Osteocyte (in vitro differentiated cells): ENCODE measurements at regions not wholly inside any gene's neighbourhood (a gene's known extent, or its start where the extent isn't known, plus 50 kb on each side); places are given as distances from the start of the nearest gene placed in this dataset.
"Not testable (repeated sequence)": the region's sequence is repeated elsewhere in the genome, so short reads cannot be mapped to it uniquely, and the experiment has no call there.

ENCODE experiments used
- DNase-seq: peaks from one replicate; pipeline ENCODE4 v3.0.0; 2021; ENCODE audit warnings: mixed read lengths; ENCODE audit not compliant: unreplicated experiment; ENCODE audit errors: extremely low spot score
- H3K27ac Mint-ChIP-seq: one replicate; pipeline ENCODE4 v1.8.0; 2021; ENCODE audit warnings: mild to moderate bottlenecking, mixed read lengths; ENCODE audit not compliant: unreplicated experiment
- H3K27me3 Mint-ChIP-seq: one replicate; pipeline ENCODE4 v1.8.0; 2021; ENCODE audit warnings: mixed read lengths; ENCODE audit not compliant: unreplicated experiment
- H3K36me3 Mint-ChIP-seq: one replicate; pipeline ENCODE4 v1.8.0; 2021; ENCODE audit warnings: mixed read lengths; ENCODE audit not compliant: unreplicated experiment
- H3K4me1 Mint-ChIP-seq: one replicate; pipeline ENCODE4 v1.8.0; 2021; ENCODE audit warnings: mixed read lengths; ENCODE audit not compliant: unreplicated experiment
- H3K4me3 Mint-ChIP-seq: one replicate; pipeline ENCODE4 v1.8.0; 2021; ENCODE audit warnings: mild to moderate bottlenecking, moderate library complexity, mixed read lengths; ENCODE audit not compliant: unreplicated experiment
- H3K9me3 Mint-ChIP-seq: one replicate; pipeline ENCODE4 v1.8.0; 2021; ENCODE audit warnings: mixed read lengths; ENCODE audit not compliant: unreplicated experiment
- TF ChIP-seq, protein P1 (sequence below): fragments of 200-600 bp; sonication (generic); IDR thresholded peaks from 2 replicates; pipeline ENCODE4 v1.5.0; 2021; ENCODE audit warnings: antibody characterized with exemption, mild to moderate bottlenecking, moderate library complexity

- H3K36me3 Mint-ChIP-seq: no peaks in the 10 kb centered on the region
- DNase-seq: no peak
- no peak overlapping the region for H3K4me3 Mint-ChIP-seq
- TF ChIP-seq, protein P1, sequence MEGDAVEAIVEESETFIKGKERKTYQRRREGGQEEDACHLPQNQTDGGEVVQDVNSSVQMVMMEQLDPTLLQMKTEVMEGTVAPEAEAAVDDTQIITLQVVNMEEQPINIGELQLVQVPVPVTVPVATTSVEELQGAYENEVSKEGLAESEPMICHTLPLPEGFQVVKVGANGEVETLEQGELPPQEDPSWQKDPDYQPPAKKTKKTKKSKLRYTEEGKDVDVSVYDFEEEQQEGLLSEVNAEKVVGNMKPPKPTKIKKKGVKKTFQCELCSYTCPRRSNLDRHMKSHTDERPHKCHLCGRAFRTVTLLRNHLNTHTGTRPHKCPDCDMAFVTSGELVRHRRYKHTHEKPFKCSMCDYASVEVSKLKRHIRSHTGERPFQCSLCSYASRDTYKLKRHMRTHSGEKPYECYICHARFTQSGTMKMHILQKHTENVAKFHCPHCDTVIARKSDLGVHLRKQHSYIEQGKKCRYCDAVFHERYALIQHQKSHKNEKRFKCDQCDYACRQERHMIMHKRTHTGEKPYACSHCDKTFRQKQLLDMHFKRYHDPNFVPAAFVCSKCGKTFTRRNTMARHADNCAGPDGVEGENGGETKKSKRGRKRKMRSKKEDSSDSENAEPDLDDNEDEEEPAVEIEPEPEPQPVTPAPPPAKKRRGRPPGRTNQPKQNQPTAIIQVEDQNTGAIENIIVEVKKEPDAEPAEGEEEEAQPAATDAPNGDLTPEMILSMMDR: peak; percentile 9
- peaks cover 21% of the 10 kb centered on the region for H3K27me3 Mint-ChIP-seq
- H3K9me3 Mint-ChIP-seq: no peaks in the 10 kb centered on the region
- H3K4me1 Mint-ChIP-seq: no peaks in the 10 kb centered on the region
- H3K27ac Mint-ChIP-seq: no peak overlapping the region
Observed at GRCh38 chr4:18691431-18692200, 670.1 kb upstream of the LCORL start.

GRCh38 chr4:18690291-18690955, 668.9 kb upstream of the LCORL start:
- H3K9me3 Mint-ChIP-seq: no peaks in the 10 kb centered on the region
- H3K4me1 Mint-ChIP-seq: no peaks in the 10 kb centered on the region
- peaks cover 21% of the 10 kb centered on the region for H3K27me3 Mint-ChIP-seq
- H3K27ac Mint-ChIP-seq: no peak overlapping the region
- no peak for DNase-seq
- H3K36me3 Mint-ChIP-seq: no peaks in the 10 kb centered on the region
- TF ChIP-seq, protein P1: no peak
- no peak overlapping the region for H3K4me3 Mint-ChIP-seq

GRCh38 chr4:18689308-18690115, 668.0 kb upstream of the LCORL start:
- DNase-seq: no peak
- no peaks in the 10 kb centered on the region for H3K4me1 Mint-ChIP-seq
- TF ChIP-seq, protein P1: peak; percentile 90

DNA sequence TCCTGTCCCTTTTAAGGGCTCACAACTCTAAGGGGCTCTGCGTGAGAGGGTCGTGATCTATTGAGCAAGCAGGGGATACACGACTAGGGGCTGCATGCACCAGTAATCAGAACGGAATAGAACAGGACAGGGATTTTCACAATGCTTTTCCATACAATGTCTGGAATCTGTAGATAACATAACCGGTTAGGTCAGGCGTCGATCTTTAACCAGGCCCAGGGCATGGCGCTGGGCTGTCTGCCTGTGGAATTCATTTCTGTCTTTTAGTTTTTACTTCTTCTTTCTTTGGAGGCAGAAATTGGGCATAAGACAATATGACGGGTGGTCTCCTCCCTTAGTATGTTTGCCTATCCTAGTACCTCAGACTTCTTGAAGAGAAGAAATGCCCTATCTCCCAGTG, 666.8 kb upstream of the LCORL start:
- H3K27me3 Mint-ChIP-seq: peaks cover 21% of the 10 kb centered on the region
- not testable (repeated sequence) for H3K9me3 Mint-ChIP-seq, DNase-seq, H3K36me3 Mint-ChIP-seq, H3K27ac Mint-ChIP-seq, H3K4me3 Mint-ChIP-seq, H3K4me1 Mint-ChIP-seq

More at GRCh38 chr4:18689308-18690115, 668.0 kb upstream of the LCORL start:
- no peaks in the 10 kb centered on the region for H3K36me3 Mint-ChIP-seq
- H3K27me3 Mint-ChIP-seq: peaks cover 21% of the 10 kb centered on the region
- no peaks in the 10 kb centered on the region for H3K9me3 Mint-ChIP-seq
- no peak overlapping the region for H3K27ac Mint-ChIP-seq
- no peak overlapping the region for H3K4me3 Mint-ChIP-seq

GRCh38 chr4:18686338-18687037, 664.9 kb upstream of the LCORL start:
- H3K4me1 Mint-ChIP-seq: no peaks in the 10 kb centered on the region
- no peak overlapping the region for H3K27ac Mint-ChIP-seq
- H3K4me3 Mint-ChIP-seq: no peak overlapping the region
- TF ChIP-seq, protein P1: no peak
- H3K9me3 Mint-ChIP-seq: no peaks in the 10 kb centered on the region
- peaks cover 15% of the 10 kb centered on the region for H3K27me3 Mint-ChIP-seq
- H3K36me3 Mint-ChIP-seq: no peaks in the 10 kb centered on the region
- no peak for DNase-seq
